ENCODE measurements at regions not wholly inside any gene's neighbourhood (a gene's known extent, or its start where the extent isn't known, plus 50 kb on each side); places are given as distances from the start of the nearest gene placed in this dataset.

DNA sequence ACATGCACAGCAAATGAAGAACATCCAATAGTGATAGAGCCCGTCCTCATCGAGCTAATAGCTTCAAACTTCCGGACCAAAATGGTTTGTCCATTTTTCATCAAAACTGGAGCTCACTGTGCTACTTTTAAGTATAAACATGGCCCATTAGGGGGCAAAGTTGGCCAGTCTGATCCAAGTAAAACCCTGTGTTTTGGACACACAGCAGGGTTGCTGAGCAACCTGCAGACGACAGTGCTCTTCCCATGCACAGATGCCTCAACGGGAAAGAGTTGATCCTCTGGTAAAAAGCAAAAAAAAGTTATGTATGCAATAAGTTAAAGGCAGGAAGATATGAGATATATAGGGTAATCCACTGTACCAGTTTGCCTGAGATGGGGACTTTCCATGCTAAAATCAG is 244.0 kb upstream of the THBS1 start:
- FAIRE-seq (no peak), ATAC-seq (no peak), DNase-seq (ENCODE audit: low spot score) (no peak)
- no TSS peak for BruUV-seq (replicated peaks)
- Histone ChIP-seq H3K4me1 (ENCODE audit: insufficient read depth, low read length) (peaks cover 30% of the 10 kb centered on the region), H2AFZ (ENCODE audit: low read length) (no peak overlapping the region), H4K20me1 (ENCODE audit: insufficient read depth, low read length) (no peaks in the 10 kb centered on the region), H3K9me3 (ENCODE audit: low read length) (no peaks in the 10 kb centered on the region), H3K4me3 (replicated peaks in 1 of 3; ENCODE audit: insufficient read depth in 1 of 3, low read depth in 2 of 3, low read length in 3 of 3) (no peak overlapping the region), H3K36me3 (replicated peaks in 1 of 2; ENCODE audit: control insufficient read depth in 1 of 2, insufficient read depth in 2 of 2, low read length in 2 of 2) (no peaks in the 10 kb centered on the region), H3K79me2 (ENCODE audit: insufficient read depth, low read length) (no peaks in the 10 kb centered on the region), H3K4me2 (ENCODE audit: low read depth, low read length) (no peak overlapping the region), H3K27ac (ENCODE audit: extremely low read length, insufficient read depth, low read length) (no peak overlapping the region), H3K27me3 (ENCODE audit: control insufficient read depth in 1 of 2, insufficient read depth in 2 of 2, low read length in 2 of 2) (peaks cover 0 to 1% of the 10 kb centered on the region in 2 experiments; a peak in 1 of 5 replicates), H3K9ac (ENCODE audit: insufficient read depth, low read depth, low read length) (no peak overlapping the region)
- intact Hi-C loops (cut with micrococcal nuclease; ENCODE audit: unreplicated experiment) (no loop called here), in situ Hi-C loops (cut with HindIII; ENCODE audit: extremely low pct_ligation_motif_present, low pct_unique_long_range_greater_than_20kb) (no loop called here)
- TF ChIP-seq SIN3B (IDR thresholded peaks at IDR 0.05; ENCODE audit: low read length) = no peak
- TF ChIP-seq NONO (IDR thresholded peaks at IDR 0.05) = no peak
- TF ChIP-seq NONO (CRISPR knock-in tag; conservative IDR thresholded peaks at IDR 0.05) = no peak
- TF ChIP-seq, protein P1, sequence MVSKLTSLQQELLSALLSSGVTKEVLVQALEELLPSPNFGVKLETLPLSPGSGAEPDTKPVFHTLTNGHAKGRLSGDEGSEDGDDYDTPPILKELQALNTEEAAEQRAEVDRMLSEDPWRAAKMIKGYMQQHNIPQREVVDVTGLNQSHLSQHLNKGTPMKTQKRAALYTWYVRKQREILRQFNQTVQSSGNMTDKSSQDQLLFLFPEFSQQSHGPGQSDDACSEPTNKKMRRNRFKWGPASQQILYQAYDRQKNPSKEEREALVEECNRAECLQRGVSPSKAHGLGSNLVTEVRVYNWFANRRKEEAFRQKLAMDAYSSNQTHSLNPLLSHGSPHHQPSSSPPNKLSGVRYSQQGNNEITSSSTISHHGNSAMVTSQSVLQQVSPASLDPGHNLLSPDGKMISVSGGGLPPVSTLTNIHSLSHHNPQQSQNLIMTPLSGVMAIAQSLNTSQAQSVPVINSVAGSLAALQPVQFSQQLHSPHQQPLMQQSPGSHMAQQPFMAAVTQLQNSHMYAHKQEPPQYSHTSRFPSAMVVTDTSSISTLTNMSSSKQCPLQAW (CRISPR knock-in tag; IDR thresholded peaks at IDR 0.05) = no peak
- TF ChIP-seq, protein P2, sequence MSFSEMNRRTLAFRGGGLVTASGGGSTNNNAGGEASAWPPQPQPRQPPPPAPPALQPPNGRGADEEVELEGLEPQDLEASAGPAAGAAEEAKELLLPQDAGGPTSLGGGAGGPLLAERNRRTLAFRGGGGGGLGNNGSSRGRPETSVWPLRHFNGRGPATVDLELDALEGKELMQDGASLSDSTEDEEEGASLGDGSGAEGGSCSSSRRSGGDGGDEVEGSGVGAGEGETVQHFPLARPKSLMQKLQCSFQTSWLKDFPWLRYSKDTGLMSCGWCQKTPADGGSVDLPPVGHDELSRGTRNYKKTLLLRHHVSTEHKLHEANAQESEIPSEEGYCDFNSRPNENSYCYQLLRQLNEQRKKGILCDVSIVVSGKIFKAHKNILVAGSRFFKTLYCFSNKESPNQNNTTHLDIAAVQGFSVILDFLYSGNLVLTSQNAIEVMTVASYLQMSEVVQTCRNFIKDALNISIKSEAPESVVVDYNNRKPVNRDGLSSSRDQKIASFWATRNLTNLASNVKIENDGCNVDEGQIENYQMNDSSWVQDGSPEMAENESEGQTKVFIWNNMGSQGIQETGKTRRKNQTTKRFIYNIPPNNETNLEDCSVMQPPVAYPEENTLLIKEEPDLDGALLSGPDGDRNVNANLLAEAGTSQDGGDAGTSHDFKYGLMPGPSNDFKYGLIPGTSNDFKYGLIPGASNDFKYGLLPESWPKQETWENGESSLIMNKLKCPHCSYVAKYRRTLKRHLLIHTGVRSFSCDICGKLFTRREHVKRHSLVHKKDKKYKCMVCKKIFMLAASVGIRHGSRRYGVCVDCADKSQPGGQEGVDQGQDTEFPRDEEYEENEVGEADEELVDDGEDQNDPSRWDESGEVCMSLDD (CRISPR knock-in tag; IDR thresholded peaks at IDR 0.05; ENCODE audit: borderline replicate concordance) = no peak
- TF ChIP-seq HNF4G (IDR thresholded peaks at IDR 0.05; ENCODE audit: borderline replicate concordance, low read depth, low read length) = no peak
- TF ChIP-seq HNF4G (CRISPR knock-in tag; IDR thresholded peaks at IDR 0.05; ENCODE audit: borderline replicate concordance, low read depth) = no peak
- no peak for TF ChIP-seq TCF7L2 (IDR thresholded peaks at IDR 0.05; ENCODE audit: low read depth, low read length)
- TF ChIP-seq, protein P3, sequence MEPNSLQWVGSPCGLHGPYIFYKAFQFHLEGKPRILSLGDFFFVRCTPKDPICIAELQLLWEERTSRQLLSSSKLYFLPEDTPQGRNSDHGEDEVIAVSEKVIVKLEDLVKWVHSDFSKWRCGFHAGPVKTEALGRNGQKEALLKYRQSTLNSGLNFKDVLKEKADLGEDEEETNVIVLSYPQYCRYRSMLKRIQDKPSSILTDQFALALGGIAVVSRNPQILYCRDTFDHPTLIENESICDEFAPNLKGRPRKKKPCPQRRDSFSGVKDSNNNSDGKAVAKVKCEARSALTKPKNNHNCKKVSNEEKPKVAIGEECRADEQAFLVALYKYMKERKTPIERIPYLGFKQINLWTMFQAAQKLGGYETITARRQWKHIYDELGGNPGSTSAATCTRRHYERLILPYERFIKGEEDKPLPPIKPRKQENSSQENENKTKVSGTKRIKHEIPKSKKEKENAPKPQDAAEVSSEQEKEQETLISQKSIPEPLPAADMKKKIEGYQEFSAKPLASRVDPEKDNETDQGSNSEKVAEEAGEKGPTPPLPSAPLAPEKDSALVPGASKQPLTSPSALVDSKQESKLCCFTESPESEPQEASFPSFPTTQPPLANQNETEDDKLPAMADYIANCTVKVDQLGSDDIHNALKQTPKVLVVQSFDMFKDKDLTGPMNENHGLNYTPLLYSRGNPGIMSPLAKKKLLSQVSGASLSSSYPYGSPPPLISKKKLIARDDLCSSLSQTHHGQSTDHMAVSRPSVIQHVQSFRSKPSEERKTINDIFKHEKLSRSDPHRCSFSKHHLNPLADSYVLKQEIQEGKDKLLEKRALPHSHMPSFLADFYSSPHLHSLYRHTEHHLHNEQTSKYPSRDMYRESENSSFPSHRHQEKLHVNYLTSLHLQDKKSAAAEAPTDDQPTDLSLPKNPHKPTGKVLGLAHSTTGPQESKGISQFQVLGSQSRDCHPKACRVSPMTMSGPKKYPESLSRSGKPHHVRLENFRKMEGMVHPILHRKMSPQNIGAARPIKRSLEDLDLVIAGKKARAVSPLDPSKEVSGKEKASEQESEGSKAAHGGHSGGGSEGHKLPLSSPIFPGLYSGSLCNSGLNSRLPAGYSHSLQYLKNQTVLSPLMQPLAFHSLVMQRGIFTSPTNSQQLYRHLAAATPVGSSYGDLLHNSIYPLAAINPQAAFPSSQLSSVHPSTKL (CRISPR knock-in tag; IDR thresholded peaks at IDR 0.05) = no peak
- WGBS (ENCODE audit: low lambda C conversion rate) = 77% methylated on average over 5 of the region's 5 CpGs
- POLR2A ChIA-PET = no interaction called here
- CTCF ChIA-PET (ENCODE audit: low intra/inter-chr PET ratio, low total read pairs) = no interaction called here
